Testis (tissue), 2 donors: ENCODE measurements at regions not wholly inside any gene's neighbourhood (a gene's known extent, or its start where the extent isn't known, plus 50 kb on each side); places are given as distances from the start of the nearest gene placed in this dataset.
"Not testable (repeated sequence)": the region's sequence is repeated elsewhere in the genome, so short reads cannot be mapped to it uniquely, and the experiment has no call there.

Experiments used
- DNase-seq: peaks from one replicate; pipeline ENCODE4 v3.0.0-alpha.2; 2019
- H3K27ac ChIP-seq, 2 donors: fragments of 200-600 bp; sonication (generic); one replicate each; pipeline ENCODE4 v1.5.1; 2019
- H3K27me3 ChIP-seq: fragments of 200-600 bp; sonication (generic); one replicate; pipeline ENCODE4 v1.5.1; 2019
- H3K36me3 ChIP-seq: fragments of 200-600 bp; sonication (generic); one replicate; pipeline ENCODE4 v1.5.1; 2017; ENCODE audit warnings: low read depth; ENCODE audit errors: missing control alignments
- H3K4me1 ChIP-seq: fragments of 200-600 bp; sonication (generic); one replicate; pipeline ENCODE4 v1.5.1; 2019
- H3K4me3 ChIP-seq, 2 donors: fragments of 200-600 bp; sonication (generic); one replicate each; pipeline ENCODE4 v1.5.1; 2017 to 2019
- H3K9me3 ChIP-seq: fragments of 200-600 bp; sonication (generic); one replicate; pipeline ENCODE4 v1.5.1; 2017
- WGBS, 2 donors: methylation state at CpG; one replicate each; pipeline ENCODE4 v1.1.5; 2018; 5-methylcytosine and 5-hydroxymethylcytosine counted together
- intact Hi-C: fragments of 100-400 bp; cut with DNase I; formaldehyde crosslinking; loops from one replicate; pipeline ENCODE4 v1.15.1; 2023; ENCODE audit warnings: low total_unique reads

DNA sequence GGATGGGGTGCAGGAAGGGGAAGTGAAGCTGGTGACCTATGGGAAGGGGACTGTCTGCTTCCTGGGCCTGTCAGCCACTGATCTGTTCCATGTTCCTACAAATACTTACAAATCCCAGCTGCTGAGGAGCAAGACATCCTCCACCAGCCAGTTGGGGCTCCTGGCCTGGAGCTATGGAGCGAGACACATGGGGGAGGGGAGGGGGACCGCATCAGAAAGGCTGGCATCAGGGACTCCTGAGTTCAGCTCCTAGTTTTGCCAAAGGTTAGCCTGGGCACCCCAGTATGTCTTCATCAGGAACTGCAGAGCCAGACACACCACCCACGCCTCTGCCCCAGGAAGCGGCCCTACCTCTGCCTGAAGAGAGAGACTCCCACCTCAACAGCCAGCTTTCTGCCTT lies 130.3 kb downstream of the POTEG start:
- H3K27me3 ChIP-seq, H3K4me3 ChIP-seq, H3K36me3 ChIP-seq, DNase-seq, intact Hi-C loops, H3K27ac ChIP-seq, H3K9me3 ChIP-seq, H3K4me1 ChIP-seq: not testable (repeated sequence)
- 100% methylated on average over 1 of the region's 4 CpGs; no CpG with 5 or more reads in 1 of the 2 donors for WGBS, 2 donors

- H3K27me3 ChIP-seq, H3K9me3 ChIP-seq, H3K4me1 ChIP-seq, DNase-seq, H3K36me3 ChIP-seq, intact Hi-C loops, H3K4me3 ChIP-seq, H3K27ac ChIP-seq: not testable (repeated sequence)
- no CpG with 5 or more reads among the region's 1 CpG for WGBS, 2 donors
Observed at GRCh38 chr14:19304442-19304841, 129.7 kb downstream of the POTEG start.

- H3K27me3 ChIP-seq, DNase-seq, H3K4me1 ChIP-seq, H3K9me3 ChIP-seq, intact Hi-C loops, H3K36me3 ChIP-seq, H3K27ac ChIP-seq, H3K4me3 ChIP-seq: not testable (repeated sequence)
- WGBS, 2 donors, result 57 to 80% methylated on average over 1 of the region's 2 CpGs
Observed at GRCh38 chr14:19304918-19305317, 129.2 kb downstream of the POTEG start.

- H3K36me3 ChIP-seq, DNase-seq, H3K4me3 ChIP-seq, H3K27me3 ChIP-seq, H3K4me1 ChIP-seq, intact Hi-C loops, H3K27ac ChIP-seq, H3K9me3 ChIP-seq: not testable (repeated sequence)
- WGBS, 2 donors, result no CpG with 5 or more reads among the region's 3 CpGs
Observed at GRCh38 chr14:19305776-19306175, 128.4 kb downstream of the POTEG start.

GRCh38 chr14:19306405-19306804 lies 127.7 kb downstream of the POTEG start:
- H3K27me3 ChIP-seq, H3K4me3 ChIP-seq, H3K36me3 ChIP-seq, H3K4me1 ChIP-seq, intact Hi-C loops, H3K27ac ChIP-seq, H3K9me3 ChIP-seq, DNase-seq: not testable (repeated sequence)
- WGBS, 2 donors, result no CpG with 5 or more reads among the region's 5 CpGs

DNA sequence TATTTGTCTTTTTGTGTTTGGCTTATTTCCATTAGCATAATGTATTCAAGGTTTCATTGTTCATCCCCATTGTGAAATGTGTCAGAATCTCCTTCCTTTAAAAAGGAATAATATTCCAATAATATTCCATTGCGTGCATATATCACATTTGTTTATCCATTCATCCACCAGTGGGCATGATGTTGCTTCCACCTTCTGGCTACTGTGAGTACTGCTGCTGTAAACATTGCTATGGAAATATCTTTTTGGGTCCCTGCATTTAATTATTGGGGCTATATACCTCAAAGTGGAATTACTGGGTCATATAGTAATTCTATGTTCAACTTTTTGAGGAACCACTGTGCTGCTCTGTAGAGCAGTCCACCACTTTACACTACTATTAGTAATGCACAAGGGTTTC lies 123.1 kb downstream of the POTEG start:
- DNase-seq, intact Hi-C loops, H3K27ac ChIP-seq, H3K27me3 ChIP-seq, H3K4me1 ChIP-seq, H3K36me3 ChIP-seq, H3K9me3 ChIP-seq, H3K4me3 ChIP-seq: not testable (repeated sequence)
- WGBS, 2 donors, result 14 to 55% methylated on average over 1 of the region's 1 CpG

GRCh38 chr14:19330678-19331077 lies 103.5 kb downstream of the POTEG start:
- H3K9me3 ChIP-seq, H3K4me1 ChIP-seq, intact Hi-C loops, H3K27me3 ChIP-seq, H3K27ac ChIP-seq, H3K4me3 ChIP-seq, H3K36me3 ChIP-seq, DNase-seq: not testable (repeated sequence)
- no CpG with 5 or more reads among the region's 3 CpGs for WGBS, 2 donors

GRCh38 chr14:19337232-19338059 lies 96.7 kb downstream of the POTEG start:
- H3K4me1 ChIP-seq, H3K27me3 ChIP-seq, DNase-seq, H3K27ac ChIP-seq, H3K36me3 ChIP-seq, H3K9me3 ChIP-seq, intact Hi-C loops, H3K4me3 ChIP-seq: not testable (repeated sequence)
- WGBS, 2 donors, result no CpG with 5 or more reads among the region's 49 CpGs

DNA sequence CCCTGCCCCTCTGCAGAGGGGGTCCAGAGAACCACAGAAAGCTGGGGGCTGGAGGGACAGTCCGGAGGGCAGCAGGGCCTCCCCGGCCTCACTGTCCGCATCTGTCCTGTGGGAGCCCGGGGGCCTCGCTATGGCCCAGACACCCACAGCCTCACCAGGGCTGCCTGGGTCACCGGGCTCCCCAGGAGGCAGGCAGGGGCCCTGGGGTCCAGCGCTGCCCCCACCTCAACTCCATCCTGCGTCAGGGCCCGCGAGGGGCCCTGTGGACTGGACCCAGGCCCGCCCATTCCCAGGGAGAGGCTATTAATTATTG lies 96.1 kb downstream of the POTEG start:
- H3K36me3 ChIP-seq, DNase-seq, H3K4me1 ChIP-seq, H3K27me3 ChIP-seq, intact Hi-C loops, H3K9me3 ChIP-seq, H3K4me3 ChIP-seq, H3K27ac ChIP-seq: not testable (repeated sequence)
- WGBS, 2 donors, result no CpG with 5 or more reads among the region's 11 CpGs

DNA sequence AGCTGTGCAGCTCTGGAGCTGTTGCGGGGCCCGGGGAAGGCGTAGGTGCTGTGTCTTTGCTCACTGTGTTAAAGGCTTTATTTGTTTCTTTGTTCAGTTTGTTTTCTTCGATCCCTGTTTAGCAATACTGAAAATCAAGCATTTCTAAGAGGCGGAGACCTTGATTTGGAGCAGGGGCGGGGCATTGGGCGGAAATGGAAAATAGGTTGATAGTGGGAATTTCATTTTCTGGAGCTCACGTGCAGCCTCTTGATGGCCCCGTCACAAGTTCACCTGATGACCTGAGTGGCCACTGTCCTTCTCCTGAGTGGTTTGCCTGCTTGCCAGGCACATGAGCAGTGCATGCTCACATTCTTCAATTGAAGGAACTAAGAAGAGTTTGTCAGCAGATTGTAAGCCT lies 93.2 kb downstream of the POTEG start:
- WGBS, 2 donors, result 73 to 82% methylated on average over 8 to 9 of the region's 9 CpGs

DNA sequence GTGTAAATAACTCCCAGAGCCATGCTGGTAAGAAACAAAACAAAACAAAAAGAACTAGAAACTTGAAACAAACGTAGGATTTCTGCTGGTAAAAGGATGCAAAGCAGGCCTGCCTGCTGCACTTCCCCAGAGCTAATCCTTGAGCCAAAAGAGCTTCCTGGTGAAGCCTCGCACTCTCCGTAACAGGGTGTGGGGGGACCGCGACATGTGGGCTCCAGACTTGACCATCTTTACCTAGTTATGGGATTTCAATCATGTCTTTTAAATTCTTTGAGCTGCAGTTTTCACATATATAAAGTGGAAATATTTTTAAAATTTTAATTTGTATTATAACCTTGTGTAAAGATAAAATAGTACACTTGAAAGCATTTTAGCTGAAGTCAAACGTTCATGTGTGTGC lies 92.5 kb downstream of the POTEG start:
- H3K27ac ChIP-seq, H3K4me1 ChIP-seq, intact Hi-C loops, H3K4me3 ChIP-seq, H3K36me3 ChIP-seq, DNase-seq, H3K9me3 ChIP-seq, H3K27me3 ChIP-seq: not testable (repeated sequence)
- 79 to 100% methylated on average over 1 to 4 of the region's 6 CpGs for WGBS, 2 donors

More for the DNA sequence above, 93.2 kb downstream of the POTEG start:
- H3K36me3 ChIP-seq, H3K9me3 ChIP-seq, H3K27me3 ChIP-seq, H3K4me1 ChIP-seq, H3K27ac ChIP-seq, intact Hi-C loops, DNase-seq, H3K4me3 ChIP-seq: not testable (repeated sequence)

DNA sequence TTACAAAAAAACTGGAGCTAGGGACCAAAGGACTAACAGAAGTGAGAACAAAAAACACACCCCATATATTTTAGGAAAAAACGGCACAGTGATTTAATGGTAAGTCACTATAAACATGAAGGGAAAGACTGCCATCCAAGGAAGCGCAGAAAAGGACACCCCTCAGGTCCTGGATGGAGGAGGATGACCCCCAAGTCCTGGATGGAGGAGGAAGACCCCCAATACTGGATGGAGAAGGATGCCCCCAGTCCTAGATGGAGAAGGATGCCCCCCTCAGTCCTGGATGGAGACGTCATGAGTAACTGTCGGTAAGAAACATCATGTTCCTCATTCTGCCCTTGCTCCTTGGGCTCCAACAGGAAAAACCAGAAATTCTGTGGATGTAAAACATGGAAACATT lies 89.9 kb downstream of the POTEG start:
- H3K27ac ChIP-seq, intact Hi-C loops, H3K4me3 ChIP-seq, H3K9me3 ChIP-seq, DNase-seq, H3K36me3 ChIP-seq, H3K4me1 ChIP-seq, H3K27me3 ChIP-seq: not testable (repeated sequence)
- 39 to 43% methylated on average over 4 of the region's 4 CpGs for WGBS, 2 donors

GRCh38 chr14:19344689-19345088 lies 89.5 kb downstream of the POTEG start:
- intact Hi-C loops, H3K4me1 ChIP-seq, H3K27me3 ChIP-seq, H3K27ac ChIP-seq, DNase-seq, H3K9me3 ChIP-seq, H3K4me3 ChIP-seq, H3K36me3 ChIP-seq: not testable (repeated sequence)
- 41 to 61% methylated on average over 1 to 3 of the region's 20 CpGs for WGBS, 2 donors
